NCI-H69 (cell line): ENCODE measurements at regions not wholly inside any gene's neighbourhood (a gene's known extent, or its start where the extent isn't known, plus 50 kb on each side); places are given as distances from the start of the nearest gene placed in this dataset.

ENCODE experiments used
- DNase-seq: peaks from one replicate; lab custom pipeline; 2025; lab: John Stamatoyannopoulos, UW

- peak; percentile 17 for DNase-seq
Observed at GRCh38 chr4:41883988-41884734, 51.1 kb upstream of the TMEM33 start.

DNA sequence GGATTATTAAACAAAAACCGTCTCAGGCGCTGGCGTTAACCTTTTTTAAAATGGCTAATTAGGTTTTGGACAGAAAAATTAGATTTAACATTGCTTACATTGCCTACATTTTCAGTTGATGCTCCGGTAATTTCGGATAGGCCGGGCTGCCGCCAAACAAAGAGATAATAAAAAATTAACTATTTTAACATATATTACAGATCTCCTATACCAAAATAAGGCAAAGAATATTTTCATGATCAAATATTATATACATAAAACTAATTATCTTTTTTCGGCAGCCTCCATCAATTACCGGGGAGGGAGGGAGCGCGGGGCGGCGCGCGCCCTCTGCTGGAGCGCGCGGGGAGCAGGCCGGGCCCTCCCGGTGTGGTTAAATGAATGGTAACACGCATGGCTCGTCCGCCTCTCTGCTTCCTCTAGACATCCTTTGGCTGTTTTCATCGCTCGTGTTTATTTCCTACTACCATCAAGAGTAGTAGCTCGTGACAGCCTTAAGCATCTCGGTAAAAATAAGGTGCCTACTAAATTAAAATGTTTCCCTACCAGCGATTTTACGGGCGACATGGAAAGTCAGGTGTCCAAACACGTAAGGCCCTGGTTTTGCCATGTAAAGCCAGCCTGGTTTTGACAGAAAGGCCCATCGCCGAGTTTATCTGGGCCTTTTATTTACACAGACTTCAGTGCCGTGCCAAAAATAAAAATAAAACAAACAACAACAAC, 52.4 kb upstream of the TMEM33 start:
- peak; percentile 12 for DNase-seq

- DNase-seq: peak; percentile 5
Observed at GRCh38 chr4:41881981-41882624, 53.1 kb upstream of the TMEM33 start.

DNA sequence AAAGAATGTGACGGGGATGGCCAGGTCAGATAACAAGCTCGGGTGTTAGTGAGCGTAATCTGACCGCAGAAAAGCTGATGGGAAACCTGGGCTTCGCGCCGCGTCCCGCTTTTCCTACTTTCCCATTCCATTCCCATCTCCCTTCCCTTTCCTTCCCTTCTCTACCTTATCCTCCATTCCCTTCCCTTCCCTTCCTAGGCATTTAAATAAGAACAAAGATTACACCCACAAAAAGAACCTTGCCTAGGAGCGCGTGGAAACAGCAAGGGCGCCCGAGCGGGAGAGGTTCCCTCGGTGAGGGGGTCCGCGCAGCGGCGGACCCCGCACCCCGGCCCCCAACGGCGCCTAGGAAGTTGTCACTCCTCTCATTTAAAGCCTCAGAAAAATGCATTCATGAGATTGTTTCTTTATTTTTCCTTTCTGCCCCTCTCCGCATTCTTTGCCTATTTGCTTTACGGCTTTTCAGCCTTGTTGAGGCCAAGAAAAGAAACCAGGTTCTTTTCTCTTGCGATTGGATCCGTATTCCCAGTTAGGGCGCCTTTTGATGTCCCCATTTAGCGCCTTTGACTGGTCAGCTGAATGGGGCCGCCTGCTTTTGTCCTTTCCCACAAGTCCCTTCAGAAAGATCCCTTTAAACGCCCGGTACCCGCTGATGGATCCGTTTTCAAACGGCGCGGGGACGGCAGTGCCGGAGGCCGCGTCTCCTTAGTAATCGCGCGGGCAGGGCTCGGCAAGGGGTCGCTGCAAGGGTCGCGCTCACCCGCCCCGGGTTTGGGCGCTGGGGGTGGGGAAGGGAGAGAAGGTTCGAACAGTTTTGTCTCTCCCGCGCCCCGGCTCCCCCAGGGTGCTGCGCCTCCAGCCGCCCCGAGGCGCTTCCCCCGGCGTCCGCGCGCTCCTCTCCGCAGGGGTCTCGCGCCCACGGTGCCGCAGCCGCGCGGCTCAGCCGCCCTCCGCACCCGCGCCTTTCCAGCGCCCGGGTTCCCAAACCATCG, 54.1 kb upstream of the TMEM33 start:
- no peak for DNase-seq

DNA sequence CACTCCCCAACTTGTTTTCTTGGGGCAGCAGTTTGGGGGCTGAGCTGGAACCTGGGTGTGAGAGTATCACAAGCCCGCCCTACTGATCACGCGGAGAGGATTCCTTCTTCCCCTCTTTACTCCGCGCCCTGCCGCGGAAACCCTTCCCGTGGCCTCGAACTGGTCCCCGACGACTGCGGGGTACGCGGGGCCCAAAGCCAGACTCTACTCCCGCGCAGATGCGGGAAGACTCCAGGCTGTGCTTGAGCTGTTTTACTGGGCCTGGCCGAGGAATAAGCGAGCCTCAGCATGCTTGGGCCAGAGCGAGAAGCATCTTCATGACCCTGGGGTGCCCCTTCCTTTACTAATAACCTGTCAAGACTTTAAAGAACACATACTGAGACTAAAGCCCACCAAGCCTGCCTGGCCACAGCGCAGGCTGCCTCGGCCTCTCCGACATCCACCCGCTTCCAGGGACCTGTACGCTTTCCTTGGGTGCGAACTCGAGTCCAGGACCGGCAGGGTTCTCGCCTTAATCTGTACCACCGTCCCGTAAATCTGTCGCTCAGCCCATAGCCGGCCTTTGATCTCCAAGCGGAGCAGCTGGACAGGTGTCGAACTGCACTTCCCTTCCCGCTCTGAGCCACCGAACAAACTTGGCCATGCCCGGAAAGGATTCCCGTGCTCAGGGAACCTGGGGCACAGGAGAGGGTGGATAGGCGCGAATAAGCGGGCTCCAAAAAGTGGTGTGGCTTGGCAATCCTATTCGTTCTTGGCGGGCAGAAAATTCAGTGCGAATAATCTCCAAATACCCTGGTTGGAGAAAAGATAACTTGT, 55.0 kb upstream of the TMEM33 start:
- no peak for DNase-seq

DNA sequence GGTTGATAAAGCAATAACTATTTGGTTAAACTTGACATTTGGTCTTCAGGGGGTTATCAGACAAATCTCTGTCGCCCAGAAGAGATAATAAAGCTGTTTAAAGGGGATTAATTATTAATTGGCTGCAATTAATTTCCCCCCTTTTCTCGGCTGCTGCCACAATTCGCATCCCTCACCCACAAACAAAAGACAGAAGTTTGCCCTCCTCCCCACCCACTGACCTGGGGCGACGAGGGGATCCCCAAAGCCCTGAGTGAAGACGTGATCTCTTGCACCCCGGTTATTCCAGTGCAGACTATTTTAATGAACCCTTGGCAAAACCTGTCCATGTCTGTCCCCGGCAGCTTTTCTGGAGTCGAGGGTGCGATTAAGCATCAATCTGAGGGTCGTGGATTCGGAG, 55.7 kb upstream of the TMEM33 start:
- DNase-seq: no peak

GRCh38 chr4:41878991-41879491, 56.2 kb upstream of the TMEM33 start:
- no peak for DNase-seq

GRCh38 chr4:41878170-41878969, 56.9 kb upstream of the TMEM33 start:
- no peak for DNase-seq

- DNase-seq: no peak
Observed at GRCh38 chr4:41877020-41877796, 58.0 kb upstream of the TMEM33 start.

- DNase-seq: no peak
Observed at GRCh38 chr4:41874873-41875272, 60.4 kb upstream of the TMEM33 start.

DNA sequence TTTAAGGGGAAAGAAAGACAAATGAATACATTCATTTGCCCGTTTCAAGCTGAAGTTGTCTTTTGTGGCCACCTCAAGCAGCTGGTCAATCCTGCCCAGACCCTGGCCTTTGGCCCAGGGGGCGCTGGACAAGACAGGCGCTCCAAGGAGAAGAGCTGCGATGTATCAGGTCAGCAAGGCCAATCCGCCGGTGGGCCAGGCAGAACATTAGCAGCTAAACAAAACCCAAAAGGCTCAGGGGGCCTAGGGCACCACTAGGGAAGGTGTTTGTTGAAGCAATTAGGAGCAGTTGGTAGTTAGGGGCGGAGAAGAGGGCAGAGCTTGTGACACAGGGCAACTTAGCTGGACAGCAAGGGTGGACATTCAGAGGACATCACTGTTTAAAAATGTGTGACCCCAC, 60.8 kb upstream of the TMEM33 start:
- DNase-seq: no peak

GRCh38 chr4:41873380-41874295, 61.6 kb upstream of the TMEM33 start:
- DNase-seq: no peak

GRCh38 chr4:41870035-41870434, 65.2 kb upstream of the TMEM33 start:
- no peak for DNase-seq

DNA sequence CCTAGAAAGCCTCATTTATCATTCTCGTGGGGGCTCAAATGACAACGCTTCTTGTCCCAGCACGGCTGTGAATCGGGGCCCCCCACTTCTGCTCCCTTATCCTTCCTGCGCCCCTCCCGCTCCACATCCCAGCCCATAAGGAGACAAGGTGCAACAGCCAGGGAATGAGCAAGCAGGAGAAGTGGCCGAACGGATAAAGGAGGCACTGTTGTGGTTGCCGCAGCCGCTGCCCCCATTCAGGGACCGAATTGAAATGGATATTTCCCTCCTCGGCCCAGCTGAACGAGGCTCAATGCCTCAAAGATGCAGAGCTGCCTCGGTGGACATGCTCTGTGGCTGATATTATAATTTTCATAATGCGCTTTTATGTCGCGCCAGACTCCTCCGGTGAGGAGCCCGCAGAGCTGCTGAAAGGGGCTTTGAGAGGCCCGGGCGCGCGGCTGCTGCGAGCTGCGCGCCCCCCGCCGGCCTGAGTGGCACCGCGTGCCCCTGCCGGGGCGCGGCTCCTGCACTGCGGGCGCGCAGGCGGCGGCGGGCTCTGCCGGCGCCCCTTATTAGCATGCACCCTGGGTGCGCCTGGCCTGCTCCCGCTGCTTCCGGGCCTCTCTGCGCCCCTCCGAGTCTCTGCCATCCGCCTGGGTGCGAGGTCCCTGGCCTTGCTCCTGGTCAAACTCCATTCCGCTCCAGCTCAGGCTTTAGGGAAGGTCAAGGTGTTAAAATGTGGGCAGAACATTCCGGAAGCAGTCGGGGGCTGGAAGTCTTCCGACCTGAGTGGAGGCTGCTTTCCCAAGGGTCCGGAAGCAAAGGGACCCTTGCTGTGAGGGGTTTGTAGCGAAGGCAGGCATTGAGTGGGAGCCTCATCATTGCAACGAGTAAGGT, 68.2 kb upstream of the TMEM33 start:
- no peak for DNase-seq

- no peak for DNase-seq
Observed at GRCh38 chr4:41865981-41866798, 69.0 kb upstream of the TMEM33 start.

GRCh38 chr4:41865306-41865980, 69.8 kb upstream of the TMEM33 start:
- DNase-seq: no peak
